ENCODE measurements at regions not wholly inside any gene's neighbourhood (a gene's known extent, or its start where the extent isn't known, plus 50 kb on each side); places are given as distances from the start of the nearest gene placed in this dataset.

- TF ChIP-seq ZNF274 (IDR thresholded peaks at IDR 0.05; ENCODE audit: low read depth, low read length): no peak
- no peak for TF ChIP-seq YY1 (IDR thresholded peaks at IDR 0.05; ENCODE audit: insufficient read depth, insufficient read length)
These were observed 211.8 kb downstream of the UQCRFS1 start for GRCh38 chr19:29001141-29001581.

Measured in NT2/D1 (cell line).